Liver (tissue), 8 donors: ENCODE measurements at regions not wholly inside any gene's neighbourhood (a gene's known extent, or its start where the extent isn't known, plus 50 kb on each side); places are given as distances from the start of the nearest gene placed in this dataset.

Experiments
- DNase-seq: peaks from one replicate; pipeline ENCODE4 v3.0.0-alpha.2; 2017; ENCODE audit warnings: low spot score
- H3K27ac ChIP-seq, 2 donors: one replicate each; pipeline ENCODE4 v1.7.0; 2013; ENCODE audit warnings: inconsistent platforms in 2 of 2, low read length in 2 of 2, control low read depth in 1 of 2, low read depth in 1 of 2, mild to moderate bottlenecking in 1 of 2
- H3K27me3 ChIP-seq, 4 donors: one replicate each; pipeline versions ENCODE4 v1.6.1 to v1.7.0; 2013; ENCODE audit warnings: low read length in 3 of 4, inconsistent platforms in 1 of 4, mild to moderate bottlenecking in 1 of 4, moderate library complexity in 1 of 4; ENCODE audit not compliant: control insufficient read depth in 4 of 4, insufficient read depth in 4 of 4
- H3K36me3 ChIP-seq, 4 donors: one replicate each; pipeline versions ENCODE4 v1.6.1 to v1.7.0; 2013; ENCODE audit warnings: low read length in 3 of 4, mild to moderate bottlenecking in 3 of 4, low read depth in 1 of 4, moderate library complexity in 1 of 4; ENCODE audit not compliant: control insufficient read depth in 4 of 4, insufficient read depth in 3 of 4
- H3K4me1 ChIP-seq, 4 donors: one replicate each; pipeline versions ENCODE4 v1.6.1 to v1.7.0; 2013; ENCODE audit warnings: low read length in 3 of 4, mild to moderate bottlenecking in 3 of 4, moderate library complexity in 1 of 4; ENCODE audit not compliant: control insufficient read depth in 4 of 4, insufficient read depth in 4 of 4
- H3K4me3 ChIP-seq, 3 donors: one replicate each; pipeline versions ENCODE4 v1.6.1 to v1.7.0; 2013; ENCODE audit warnings: low read length in 3 of 3, control low read depth in 1 of 3, low read depth in 1 of 3, mild to moderate bottlenecking in 1 of 3
- H3K9ac ChIP-seq, 2 donors: one replicate each; pipeline ENCODE4 v1.7.0; 2013; ENCODE audit warnings: low read length in 2 of 2, mild to moderate bottlenecking in 2 of 2, moderate library complexity in 2 of 2, control low read depth in 1 of 2, low read depth in 1 of 2
- H3K9me3 ChIP-seq, 4 donors: one replicate each; pipeline versions ENCODE4 v1.6.1 to v1.7.0; 2013; ENCODE audit warnings: low read length in 3 of 4; ENCODE audit not compliant: control insufficient read depth in 4 of 4
- ATF3 ChIP-seq: IDR thresholded peaks from 2 replicates; pipeline ENCODE4 v1.6.1; 2016; ENCODE audit warnings: antibody characterized with exemption
- CTCF ChIP-seq: fragments of 150-350 bp; IDR thresholded peaks from 2 replicates; pipeline ENCODE4 v1.5.1; 2017; ENCODE audit warnings: improper control_type of control experiment, low read depth, low read length; ENCODE audit not compliant: missing input control
- EGR1 ChIP-seq, 2 donors: IDR thresholded peaks; 2 replicates each; pipeline ENCODE4 v1.6.1; 2016 to 2018; ENCODE audit warnings: antibody characterized with exemption in 2 of 2, low read depth in 2 of 2
- FOXA2 ChIP-seq: IDR thresholded peaks from 2 replicates; pipeline ENCODE4 v1.6.1; 2016; ENCODE audit warnings: antibody characterized with exemption
- GABPA ChIP-seq, 2 donors: IDR thresholded peaks in 1 of 2; conservative IDR thresholded peaks in 1 of 2; 2 replicates each; pipeline ENCODE4 v1.6.1; 2016; ENCODE audit warnings: antibody characterized with exemption in 2 of 2, mild to moderate bottlenecking in 1 of 2, moderate library complexity in 1 of 2
- HNF4A ChIP-seq, 2 donors: conservative IDR thresholded peaks; 2 replicates each; pipeline ENCODE4 v1.6.1; 2016; ENCODE audit warnings: antibody characterized with exemption in 2 of 2, mild to moderate bottlenecking in 2 of 2
- JUND ChIP-seq, 2 donors: IDR thresholded peaks; 2 replicates each; pipeline ENCODE4 v1.6.1; 2016; ENCODE audit warnings: antibody characterized with exemption in 2 of 2
- MAX ChIP-seq: IDR thresholded peaks from 2 replicates; pipeline ENCODE4 v1.6.1; 2016; ENCODE audit warnings: antibody characterized with exemption
- NR2F2 ChIP-seq: IDR thresholded peaks from 2 replicates; pipeline ENCODE4 v1.6.1; 2016; ENCODE audit warnings: antibody characterized with exemption
- RAD21 ChIP-seq, 2 donors: IDR thresholded peaks; 2 replicates each; pipeline ENCODE4 v1.6.1; 2016; ENCODE audit warnings: antibody characterized with exemption in 2 of 2, mild to moderate bottlenecking in 2 of 2
- REST ChIP-seq: IDR thresholded peaks from 2 replicates; pipeline ENCODE4 v1.6.1; 2016; ENCODE audit warnings: antibody characterized with exemption, mild to moderate bottlenecking
- RXRA ChIP-seq, 2 donors: IDR thresholded peaks; 2 replicates each; pipeline ENCODE4 v1.6.1; 2017 to 2018; ENCODE audit warnings: antibody characterized with exemption in 2 of 2, mild to moderate bottlenecking in 1 of 2
- SP1 ChIP-seq: IDR thresholded peaks from 2 replicates; pipeline ENCODE4 v1.6.1; 2018; ENCODE audit warnings: antibody characterized with exemption, mild to moderate bottlenecking
- TAF1 ChIP-seq: conservative IDR thresholded peaks from 2 replicates; pipeline ENCODE4 v1.6.1; 2016; ENCODE audit warnings: antibody characterized with exemption, mild to moderate bottlenecking
- ZBTB33 ChIP-seq: IDR thresholded peaks from 2 replicates; pipeline ENCODE4 v1.6.1; 2016; ENCODE audit warnings: antibody characterized with exemption
- WGBS: extraction: QIAGEN DNeasy Blood & Tissue Kit; methylation state at CpG from one replicate; pipeline ENCODE4 v1.1.7; 2013; 5-methylcytosine and 5-hydroxymethylcytosine counted together
- donor health status: healthy.
- donor health status: healthy.
- donor health status: healthy.
- donor health status: healthy.
- donor health status: healthy.

- TF ChIP-seq CTCF: no peak
- no peak for TF ChIP-seq NR2F2
- TF ChIP-seq FOXA2: no peak
These were observed 673.5 kb upstream of the NRXN1 start (continued) for GRCh38 chr2:51705417-51705816.

GRCh38 chr2:51698021-51698420 lies 666.1 kb upstream of the NRXN1 start:
- Histone ChIP-seq H3K4me3 (no peak overlapping the region), H3K4me1 (peaks cover 0 to 7% (median 3%) of the 10 kb centered on the region in 4 donors), H3K27me3 (no peaks in the 10 kb centered on the region), H3K27ac (no peak overlapping the region), H3K9me3 (no peaks in the 10 kb centered on the region), H3K9ac (no peak overlapping the region), H3K36me3 (no peaks in the 10 kb centered on the region)
- no peak for DNase-seq
- WGBS: 77% methylated on average over 3 of the region's 3 CpGs
- TF ChIP-seq ZBTB33 (no peak), CTCF (no peak), REST (no peak), MAX (no peak), TAF1 (no peak), RXRA (IDR thresholded peaks at IDR 0.05) (no peak), FOXA2 (no peak), ATF3 (no peak), JUND (IDR thresholded peaks at IDR 0.05) (no peak), RAD21 (IDR thresholded peaks at IDR 0.05) (no peak), EGR1 (IDR thresholded peaks at IDR 0.05; ENCODE audit: low read depth in 2 of 2) (no peak), NR2F2 (no peak), GABPA (IDR thresholded peaks at IDR 0.05 in 1 of 2, conservative IDR thresholded peaks at IDR 0.05 in 1 of 2) (no peak), SP1 (no peak), HNF4A (conservative IDR thresholded peaks at IDR 0.05) (no peak)
